ENCODE measurements at regions not wholly inside any gene's neighbourhood (a gene's known extent, or its start where the extent isn't known, plus 50 kb on each side); places are given as distances from the start of the nearest gene placed in this dataset.
"Not testable (repeated sequence)": the region's sequence is repeated elsewhere in the genome, so short reads cannot be mapped to it uniquely, and the experiment has no call there.

GRCh38 chrX:66110112-66110511, 53.9 kb upstream of the HEPH start:
- FAIRE-seq (no peak), DNase-seq (ENCODE audit: insufficient read length, low spot score) (no peak)

DNA sequence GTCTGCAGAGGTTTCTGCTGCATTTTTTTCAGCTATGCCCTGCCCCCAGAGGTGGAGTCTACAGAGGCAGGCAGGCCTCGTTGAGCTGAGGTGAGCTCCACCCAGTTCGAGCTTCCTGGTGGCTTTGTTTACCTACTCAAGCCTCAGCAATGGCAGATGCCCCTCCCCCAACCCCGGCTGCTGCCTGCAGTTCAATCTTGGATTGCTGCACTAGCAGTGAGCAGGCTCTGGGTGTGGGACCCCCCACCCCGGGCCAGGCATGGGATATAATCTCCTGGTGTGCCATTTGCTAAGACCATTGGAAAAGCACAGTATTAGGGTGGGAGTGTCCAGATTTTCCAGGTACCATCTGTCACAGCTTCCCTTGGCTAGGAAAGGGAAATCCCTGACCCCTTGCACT, 56.2 kb upstream of the HEPH start:
- FAIRE-seq; DNase-seq (ENCODE audit: insufficient read length, low spot score): not testable (repeated sequence)

DNA sequence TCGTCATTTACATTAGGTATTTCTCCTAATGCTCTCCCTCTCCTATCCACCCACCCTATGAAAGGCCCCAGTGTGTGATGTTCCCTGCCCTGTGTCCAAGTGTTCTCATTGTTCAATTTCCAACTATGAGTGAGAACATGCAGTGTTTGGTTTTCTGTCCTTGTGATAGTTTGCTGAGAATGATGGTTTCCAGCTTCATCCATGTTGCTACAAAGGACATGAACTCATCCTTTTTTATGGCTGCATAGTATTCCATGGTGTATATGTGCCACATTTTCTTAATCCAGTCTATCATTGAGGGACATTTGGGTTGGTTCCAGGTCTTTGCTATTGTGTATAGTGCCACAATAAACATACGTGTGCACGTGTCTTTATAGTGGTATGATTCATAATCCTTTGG, 61.6 kb upstream of the HEPH start:
- not testable (repeated sequence) for FAIRE-seq; DNase-seq (ENCODE audit: insufficient read length, low spot score)

DNA sequence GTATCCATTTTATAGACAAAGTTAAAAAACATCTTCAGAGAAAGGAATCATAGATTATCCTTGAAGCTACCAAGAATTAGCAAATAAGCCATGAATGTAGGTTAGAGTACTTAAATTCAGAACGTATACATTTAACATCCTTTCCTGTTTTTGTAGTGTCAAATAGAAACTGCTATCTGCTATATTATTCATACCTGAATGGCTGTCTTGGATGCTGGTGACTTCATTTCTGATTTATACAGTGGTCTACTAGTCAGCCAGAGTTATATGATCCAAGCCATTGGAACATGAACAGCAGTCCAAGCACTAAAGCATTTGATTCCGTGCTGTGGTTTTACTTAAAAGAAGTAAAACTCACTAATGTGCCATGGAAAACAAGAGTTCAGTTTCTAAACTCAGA, 58.3 kb upstream of the VSIG4 start:
- DNase-seq (ENCODE audit: insufficient read length, low spot score) (no peak), FAIRE-seq (peak; percentile 21)

DNA sequence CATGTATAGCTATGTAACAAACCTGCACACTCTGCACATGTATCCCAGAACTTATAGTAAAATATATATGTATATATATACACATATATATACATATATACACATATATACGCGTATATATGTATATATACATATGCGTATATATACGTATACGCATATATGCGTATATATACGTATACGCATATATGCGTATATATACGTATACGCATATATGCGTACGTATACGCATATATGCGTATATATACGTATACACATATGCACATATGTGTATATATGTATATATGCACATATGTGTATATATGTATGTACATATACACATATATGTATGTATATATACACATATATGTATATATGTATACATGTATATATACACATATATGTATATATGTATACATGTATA, 57.1 kb upstream of the VSIG4 start:
- FAIRE-seq; DNase-seq (ENCODE audit: insufficient read length, low spot score): not testable (repeated sequence)

- not testable (repeated sequence) for DNase-seq (ENCODE audit: insufficient read length, low spot score); FAIRE-seq
Measured at GRCh38 chrX:66090004-66090403, 50.1 kb upstream of the VSIG4 start.
